ENCODE measurements at regions not wholly inside any gene's neighbourhood (a gene's known extent, or its start where the extent isn't known, plus 50 kb on each side); places are given as distances from the start of the nearest gene placed in this dataset.

GRCh38 chr7:3195160-3195559, 105.9 kb upstream of the SDK1 start:
- Histone ChIP-seq H3K27ac (no peak overlapping the region), H3K27me3 (no peaks in the 10 kb centered on the region), H3K4me1 (no peaks in the 10 kb centered on the region), H3K4me3 (no peak overlapping the region), H3K36me3 (no peaks in the 10 kb centered on the region), H3K9me3 (peaks cover 0 to 7% of the 10 kb centered on the region in 2 donors)
- in situ Hi-C loops (cut with MboI; ENCODE audit: low pct_ligation_motif_present in 1 of 4, low pct_unique_long_range_greater_than_20kb in 1 of 4, low sequenced_read_pairs in 3 of 4) (no loop called here), intact Hi-C loops (cut with DNase I; ENCODE audit: low total_unique reads) (no loop called here)
- no peak for DNase-seq
- TF ChIP-seq POLR2A (IDR thresholded peaks at IDR 0.05): no peak
- TF ChIP-seq EP300 (IDR thresholded peaks at IDR 0.05; ENCODE audit: low read depth): no peak
- TF ChIP-seq POLR2AphosphoS5 (IDR thresholded peaks at IDR 0.05): no peak
- no peak for TF ChIP-seq CTCF (IDR thresholded peaks at IDR 0.05)
- 82% methylated on average over 6 of the region's 6 CpGs; no CpG with 5 or more reads in 1 of the 2 donors for WGBS, 2 donors (ENCODE audit: low coverage in 1 of 2)

GRCh38 chr7:3196629-3197400, 104.2 kb upstream of the SDK1 start:
- Histone ChIP-seq H3K9me3 (peaks cover 0 to 7% of the 10 kb centered on the region in 2 donors), H3K36me3 (no peaks in the 10 kb centered on the region), H3K27me3 (no peaks in the 10 kb centered on the region), H3K4me3 (no peak overlapping the region), H3K4me1 (peaks cover 0 to 3% (median 0%) of the 10 kb centered on the region in 4 donors), H3K27ac (no peak overlapping the region)
- no peak for DNase-seq
- intact Hi-C loops (cut with DNase I; ENCODE audit: low total_unique reads): no loop called here
- TF ChIP-seq EP300 (IDR thresholded peaks at IDR 0.05; ENCODE audit: low read depth) (no peak), POLR2A (IDR thresholded peaks at IDR 0.05) (no peak), CTCF (IDR thresholded peaks at IDR 0.05) (no peak), POLR2AphosphoS5 (IDR thresholded peaks at IDR 0.05) (no peak)
- in situ Hi-C loops (cut with MboI; ENCODE audit: low pct_ligation_motif_present in 1 of 4, low pct_unique_long_range_greater_than_20kb in 1 of 4, low sequenced_read_pairs in 3 of 4): no loop called here
- 78 to 79% methylated on average over 6 to 21 of the region's 21 CpGs for WGBS, 2 donors (ENCODE audit: low coverage in 1 of 2)

- Histone ChIP-seq H3K4me1 (peaks cover 0 to 3% (median 0%) of the 10 kb centered on the region in 4 donors), H3K27ac (no peak overlapping the region), H3K4me3 (no peak overlapping the region), H3K27me3 (no peaks in the 10 kb centered on the region), H3K9me3 (peaks cover 0 to 7% of the 10 kb centered on the region in 2 donors), H3K36me3 (no peaks in the 10 kb centered on the region)
- TF ChIP-seq POLR2AphosphoS5 (IDR thresholded peaks at IDR 0.05): no peak
- no peak for TF ChIP-seq POLR2A (IDR thresholded peaks at IDR 0.05)
- TF ChIP-seq CTCF (IDR thresholded peaks at IDR 0.05): no peak
- no peak for TF ChIP-seq EP300 (IDR thresholded peaks at IDR 0.05; ENCODE audit: low read depth)
- intact Hi-C loops (cut with DNase I; ENCODE audit: low total_unique reads): no loop called here
- in situ Hi-C loops (cut with MboI; ENCODE audit: low pct_ligation_motif_present in 1 of 4, low pct_unique_long_range_greater_than_20kb in 1 of 4, low sequenced_read_pairs in 3 of 4): no loop called here
- no peak for DNase-seq
- WGBS, 2 donors (ENCODE audit: low coverage in 1 of 2): 65 to 74% methylated on average over 4 to 11 of the region's 11 CpGs
Measured at GRCh38 chr7:3197567-3198213, 103.4 kb upstream of the SDK1 start.

- H3K27me3 ChIP-seq: no peaks in the 10 kb centered on the region
- no peaks in the 10 kb centered on the region for H3K36me3 ChIP-seq
- DNase-seq: no peak
- in situ Hi-C loops (cut with MboI; ENCODE audit: low pct_ligation_motif_present in 1 of 4, low pct_unique_long_range_greater_than_20kb in 1 of 4, low sequenced_read_pairs in 3 of 4) (no loop called here), intact Hi-C loops (cut with DNase I; ENCODE audit: low total_unique reads) (no loop called here)
- no peak overlapping the region for H3K27ac ChIP-seq
- TF ChIP-seq EP300 (IDR thresholded peaks at IDR 0.05; ENCODE audit: low read depth) (no peak), POLR2AphosphoS5 (IDR thresholded peaks at IDR 0.05) (no peak), POLR2A (IDR thresholded peaks at IDR 0.05) (no peak), CTCF (IDR thresholded peaks at IDR 0.05) (no peak)
- H3K9me3 ChIP-seq: peaks cover 0 to 7% of the 10 kb centered on the region in 2 donors
- peaks cover 0 to 3% (median 0%) of the 10 kb centered on the region in 4 donors for H3K4me1 ChIP-seq
- no peak overlapping the region for H3K4me3 ChIP-seq
Measured at GRCh38 chr7:3198316-3198715, 102.7 kb upstream of the SDK1 start.
